A673 (cell line): ENCODE measurements at regions not wholly inside any gene's neighbourhood (a gene's known extent, or its start where the extent isn't known, plus 50 kb on each side); places are given as distances from the start of the nearest gene placed in this dataset.

Source experiments
- EZH2 ChIP-seq: fragments of 200-600 bp; sonication (generic); IDR thresholded peaks from 2 replicates; pipeline ENCODE4 v1.6.1; 2017; ENCODE audit warnings: borderline replicate concordance, low read depth, mild to moderate bottlenecking, mixed read lengths, antibody characterized with exemption, low read length; ENCODE audit not compliant: poor library complexity, severe bottlenecking
- TF ChIP-seq, protein P1 (sequence below): fragments of 300-800, 200-600 bp; sonication (generic); conservative IDR thresholded peaks from 2 replicates; pipeline ENCODE4 v1.5.1; 2017; ENCODE audit warnings: low read depth, mild to moderate bottlenecking, antibody characterized with exemption, low read length, moderate library complexity, mixed read lengths

DNA sequence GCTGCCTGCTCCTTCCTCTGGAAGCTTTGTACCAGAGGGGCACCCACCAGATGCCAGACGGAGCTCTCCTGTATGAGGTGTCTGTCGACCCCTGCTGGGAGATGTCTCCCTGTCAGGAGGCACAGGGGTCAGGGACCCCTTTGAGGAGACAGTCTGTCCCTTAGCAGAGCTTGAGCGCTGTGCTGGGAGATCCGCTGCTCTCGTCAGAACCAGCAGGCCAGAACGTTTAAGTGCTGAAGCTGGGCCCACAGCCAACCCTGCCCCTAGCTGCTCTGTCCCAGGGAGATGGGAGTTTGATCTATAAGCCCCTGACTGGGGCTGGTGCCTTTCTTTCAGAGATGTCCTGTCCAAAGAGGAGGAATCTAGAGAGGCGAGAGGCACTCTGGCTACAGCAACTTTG is 260.3 kb upstream of the GPRIN3 start:
- TF ChIP-seq, protein P1, sequence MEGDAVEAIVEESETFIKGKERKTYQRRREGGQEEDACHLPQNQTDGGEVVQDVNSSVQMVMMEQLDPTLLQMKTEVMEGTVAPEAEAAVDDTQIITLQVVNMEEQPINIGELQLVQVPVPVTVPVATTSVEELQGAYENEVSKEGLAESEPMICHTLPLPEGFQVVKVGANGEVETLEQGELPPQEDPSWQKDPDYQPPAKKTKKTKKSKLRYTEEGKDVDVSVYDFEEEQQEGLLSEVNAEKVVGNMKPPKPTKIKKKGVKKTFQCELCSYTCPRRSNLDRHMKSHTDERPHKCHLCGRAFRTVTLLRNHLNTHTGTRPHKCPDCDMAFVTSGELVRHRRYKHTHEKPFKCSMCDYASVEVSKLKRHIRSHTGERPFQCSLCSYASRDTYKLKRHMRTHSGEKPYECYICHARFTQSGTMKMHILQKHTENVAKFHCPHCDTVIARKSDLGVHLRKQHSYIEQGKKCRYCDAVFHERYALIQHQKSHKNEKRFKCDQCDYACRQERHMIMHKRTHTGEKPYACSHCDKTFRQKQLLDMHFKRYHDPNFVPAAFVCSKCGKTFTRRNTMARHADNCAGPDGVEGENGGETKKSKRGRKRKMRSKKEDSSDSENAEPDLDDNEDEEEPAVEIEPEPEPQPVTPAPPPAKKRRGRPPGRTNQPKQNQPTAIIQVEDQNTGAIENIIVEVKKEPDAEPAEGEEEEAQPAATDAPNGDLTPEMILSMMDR: no peak
- TF ChIP-seq EZH2: no peak
